ENCODE measurements at regions not wholly inside any gene's neighbourhood (a gene's known extent, or its start where the extent isn't known, plus 50 kb on each side); places are given as distances from the start of the nearest gene placed in this dataset.

GRCh38 chr5:114221807-114222206 lies 140.1 kb upstream of the KCNN2 start:
- no peak for TF ChIP-seq CTCF (IDR thresholded peaks at IDR 0.05; ENCODE audit: insufficient read depth, low read length)
- no peak for TF ChIP-seq POLR2AphosphoS5 (IDR thresholded peaks at IDR 0.05; ENCODE audit: low read depth)
- no peak for TF ChIP-seq GABPA (IDR thresholded peaks at IDR 0.05; ENCODE audit: low read depth)

Measured in HL-60 (cell line).